GM12878 (cell line): ENCODE measurements at regions not wholly inside any gene's neighbourhood (a gene's known extent, or its start where the extent isn't known, plus 50 kb on each side); places are given as distances from the start of the nearest gene placed in this dataset.
A peak's percentile ranks its signal among the peaks of the same experiment; 100 is the strongest.

Experiments used
- ATAC-seq: fragments of 200-7000 bp; cut with Tn5 transposase; 3 replicates; pipeline ENCODE4 v1.9.1; 2020; ENCODE audit warnings: mild to moderate bottlenecking, moderate library complexity
- BruUV-seq: library from RNA; stranded (reverse); fragments of 400-500 nt; replicated peaks from 2 replicates; lab custom pipeline; 2021; lab: Mats Ljungman, UMichigan
- CTCF ChIA-PET: fragments of 300-600 bp; sonication (Branson Sonifier 250); formaldehyde crosslinking; extraction: SDS; loops from one replicate; lab custom pipeline; 2021; ENCODE audit warnings: inconsistent platforms; lab: Yijun Ruan, JAX
- POLR2A ChIA-PET: fragments of 350-600 bp; formaldehyde crosslinking; extraction: SDS; loops from one replicate; lab custom pipeline; 2021; ENCODE audit warnings: inconsistent platforms; lab: Charles Lee
- RAD21 ChIA-PET: fragments of 300-600 bp; sonication (Branson Sonifier 250); formaldehyde crosslinking; loops from one replicate; lab custom pipeline; 2023; ENCODE audit warnings: antibody characterized with exemption; ENCODE audit not compliant: unreplicated experiment; lab: Charles Lee
- SMC1A ChIA-PET: fragments of 300-600 bp; sonication (Branson Sonifier 250); formaldehyde crosslinking; loops from one replicate; lab custom pipeline; 2023; ENCODE audit not compliant: unreplicated experiment, uncharacterized antibody; lab: Charles Lee
- DNase-seq: peaks from one replicate; pipeline ENCODE4 v3.0.0-alpha.2; 2011; ENCODE audit warnings: low read depth, low spot score
- FAIRE-seq: peaks from 3 replicates; lab custom pipeline; 2011; peaks lifted over from hg19 to GRCh38; lab: Jason Lieb, UNC
- H2AFZ ChIP-seq: 2 replicates; pipeline ENCODE4 v1.6.0; 2011; ENCODE audit warnings: low read depth, low read length, control low read depth; ENCODE audit not compliant: control insufficient read depth
- H3K27ac ChIP-seq: 2 replicates; pipeline ENCODE4 v1.5.1; 2011; ENCODE audit warnings: control low read depth; ENCODE audit not compliant: control insufficient read depth, insufficient read depth
- H3K27me3 ChIP-seq, 2 experiments: replicated peaks in 1 of 2; 2 replicates each; pipeline versions ENCODE4 v1.6.0 to v1.6.1; 2011; ENCODE audit warnings: low read length in 1 of 2; ENCODE audit not compliant: control insufficient read depth in 2 of 2, insufficient read depth in 2 of 2
- H3K36me3 ChIP-seq, 2 experiments: 2 replicates each; pipeline ENCODE4 v1.5.1; 2011; ENCODE audit warnings: low read length in 1 of 2; ENCODE audit not compliant: control insufficient read depth in 2 of 2, insufficient read depth in 2 of 2
- H3K4me1 ChIP-seq: 2 replicates; pipeline ENCODE4 v1.6.1; 2011; ENCODE audit warnings: mild to moderate bottlenecking, low read length, moderate library complexity, mixed read lengths; ENCODE audit not compliant: control insufficient read depth, insufficient read depth
- H3K4me2 ChIP-seq: 2 replicates; pipeline ENCODE4 v1.6.0; 2011; ENCODE audit warnings: control low read depth; ENCODE audit not compliant: control insufficient read depth, insufficient read depth
- H3K4me3 ChIP-seq: fragments of 200-600 bp; sonication (generic); 2 replicates; pipeline ENCODE4 v1.5.1; 2016
- H3K79me2 ChIP-seq: 2 replicates; pipeline ENCODE4 v1.6.0; 2011; ENCODE audit warnings: low read length; ENCODE audit not compliant: control insufficient read depth, insufficient read depth
- H3K9ac ChIP-seq: 2 replicates; pipeline ENCODE4 v1.8.0; 2011; ENCODE audit warnings: low read length, control low read depth, mixed read lengths; ENCODE audit not compliant: control insufficient read depth, insufficient read depth
- H3K9me3 ChIP-seq: replicated peaks from 3 replicates; pipeline ENCODE4 v1.5.1; 2011; ENCODE audit warnings: mild to moderate bottlenecking, low read length; ENCODE audit not compliant: control insufficient read depth, insufficient read depth
- H4K20me1 ChIP-seq: 2 replicates; pipeline ENCODE4 v1.6.0; 2011; ENCODE audit not compliant: control insufficient read depth, insufficient read depth
- ATF7 ChIP-seq: fragments of 450-650 bp; IDR thresholded peaks from 2 replicates; pipeline ENCODE4 v1.6.1; 2016; ENCODE audit warnings: low read depth, mild to moderate bottlenecking
- BHLHE40 ChIP-seq, 2 experiments: fragments of 450-650 bp in 1 of 2; IDR thresholded peaks; 2 replicates each; pipeline ENCODE4 v1.6.1; 2011 to 2017; ENCODE audit warnings: low read depth in 2 of 2, borderline replicate concordance in 1 of 2, improper control_type of control experiment in 1 of 2, low read length in 1 of 2, mild to moderate bottlenecking in 1 of 2
- CBX5 ChIP-seq: sonication (generic); IDR thresholded peaks from 2 replicates; pipeline ENCODE4 v1.6.1; 2016; ENCODE audit warnings: low read depth, moderate library complexity, mild to moderate bottlenecking, inconsistent platforms
- FOS ChIP-seq: IDR thresholded peaks from 3 replicates; pipeline ENCODE4 v1.6.1; 2011; ENCODE audit warnings: borderline replicate concordance; ENCODE audit not compliant: insufficient read length; ENCODE audit errors: extremely low read depth
- GATAD2B ChIP-seq: fragments of 450-650 bp; conservative IDR thresholded peaks from 2 replicates; pipeline ENCODE4 v1.6.1; 2017; ENCODE audit warnings: low read depth, mild to moderate bottlenecking, moderate library complexity
- KAT2A ChIP-seq: conservative IDR thresholded peaks from 2 replicates; pipeline ENCODE4 v1.6.1; 2011; ENCODE audit warnings: low read depth, low read length; ENCODE audit not compliant: control insufficient read depth
- MEF2B ChIP-seq: fragments of 450-650 bp; IDR thresholded peaks from 2 replicates; pipeline ENCODE4 v1.6.1; 2018; ENCODE audit warnings: mild to moderate bottlenecking, moderate library complexity; ENCODE audit not compliant: partially characterized antibody, poor library complexity, severe bottlenecking
- MTA2 ChIP-seq: fragments of 450-650 bp; IDR thresholded peaks from 2 replicates; pipeline ENCODE4 v1.6.1; 2016; ENCODE audit warnings: low read depth, mild to moderate bottlenecking, moderate library complexity
- MYB ChIP-seq: fragments of 150-350 bp; IDR thresholded peaks from 2 replicates; pipeline ENCODE4 v1.6.1; 2014; ENCODE audit warnings: mild to moderate bottlenecking, low read depth, low read length, borderline replicate concordance
- NFXL1 ChIP-seq: fragments of 450-650 bp; IDR thresholded peaks from 2 replicates; pipeline ENCODE4 v1.6.1; 2017; ENCODE audit warnings: antibody characterized with exemption, mild to moderate bottlenecking, borderline replicate concordance
- NR2C2 ChIP-seq: IDR thresholded peaks from 2 replicates; pipeline ENCODE4 v1.6.1; 2011; ENCODE audit warnings: borderline replicate concordance, low read depth; ENCODE audit not compliant: control insufficient read depth, insufficient read length
- NRF1 ChIP-seq: conservative IDR thresholded peaks from 2 replicates; pipeline ENCODE4 v1.6.1; 2011; ENCODE audit warnings: mild to moderate bottlenecking, low read depth, low read length, improper control_type of control experiment
- POLR2AphosphoS2 ChIP-seq: IDR thresholded peaks from 2 replicates; pipeline ENCODE4 v1.6.1; 2011; ENCODE audit warnings: low read depth, mild to moderate bottlenecking, low read length, improper control_type of control experiment, moderate library complexity
- RAD51 ChIP-seq: fragments of 450-650 bp; IDR thresholded peaks from 2 replicates; pipeline ENCODE4 v1.6.1; 2016; ENCODE audit warnings: moderate library complexity, mild to moderate bottlenecking, inconsistent platforms
- SMC3 ChIP-seq: IDR thresholded peaks from 2 replicates; pipeline ENCODE4 v1.6.1; 2011; ENCODE audit warnings: low read length, improper control_type of control experiment, borderline replicate concordance
- SREBF1 ChIP-seq: IDR thresholded peaks from 2 replicates; pipeline ENCODE4 v1.6.1; 2012; ENCODE audit warnings: mild to moderate bottlenecking, low read length
- ZBED1 ChIP-seq: IDR thresholded peaks from 2 replicates; pipeline ENCODE4 v1.6.1; 2016; ENCODE audit warnings: borderline replicate concordance
- WGBS: methylation state at CpG from one replicate; pipeline ENCODE4 v1.1.6; 2016; ENCODE audit warnings: low lambda C conversion rate; ENCODE audit not compliant: insufficient replicate concordance, insufficient coverage; ENCODE audit errors: missing lambda C conversion rate; 5-methylcytosine and 5-hydroxymethylcytosine counted together
- in situ Hi-C: fragments of 300-500 bp; cut with MboI; formaldehyde crosslinking; loops from 9 replicates; pipeline ENCODE4 v1.14.3; 2018; ENCODE audit warnings: mixed read lengths
- intact Hi-C: fragments of 100-400 bp; cut with micrococcal nuclease; formaldehyde crosslinking; loops from one replicate; pipeline ENCODE4 v1.14.2; 2022; ENCODE audit not compliant: unreplicated experiment

DNA sequence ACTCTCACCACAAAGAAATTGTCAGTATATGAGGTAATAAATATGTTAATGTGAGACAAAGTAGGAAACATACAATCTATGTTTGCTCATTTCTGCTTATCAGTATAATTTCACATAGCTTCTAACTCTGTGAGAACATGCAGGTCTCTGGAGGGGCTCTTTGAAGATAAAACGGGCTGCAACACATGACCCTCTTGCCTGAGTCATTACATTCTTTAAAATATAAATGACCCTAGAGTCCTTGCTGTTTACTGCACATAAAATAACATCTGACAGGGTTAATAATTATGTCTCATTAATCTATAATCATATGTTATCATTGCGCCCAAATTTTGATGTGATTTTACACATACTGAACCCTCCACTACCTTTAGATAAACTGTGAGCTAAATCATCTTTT is 681.5 kb downstream of the ARAP2 start:
- Histone ChIP-seq H2AFZ (no peak overlapping the region), H3K27me3 (no peaks in the 10 kb centered on the region), H3K4me1 (no peaks in the 10 kb centered on the region), H3K9ac (no peak overlapping the region), H3K4me3 (no peak overlapping the region), H3K36me3 (no peaks in the 10 kb centered on the region), H3K4me2 (no peak overlapping the region), H3K79me2 (no peaks in the 10 kb centered on the region), H3K27ac (no peak overlapping the region), H4K20me1 (no peaks in the 10 kb centered on the region), H3K9me3 (no peaks in the 10 kb centered on the region)
- peak; percentile 19; the same call in 1 of the 2 replicates for TF ChIP-seq MTA2
- 0 out of 2 replicates have a peak, but pooled peaks have one; percentile 16 for TF ChIP-seq ATF7
- TF ChIP-seq SMC3 = no peak
- peak; percentile 50 for TF ChIP-seq MEF2B
- TF ChIP-seq RAD51 = 0 out of 2 replicates have a peak, but pooled peaks have one; percentile 38
- no peak for TF ChIP-seq NRF1
- ChIA-PET RAD21 (no interaction called here), POLR2A (no interaction called here), SMC1A (interaction anchor here (0.7 kb wide), 1 partner anchor 214 kb away, joined by 3 read pairs; no protein-coding TSS in a partner anchor), CTCF (no interaction called here)
- 19% methylated on average over 2 of the region's 2 CpGs for WGBS
- in situ Hi-C loops = no loop called here
- no TSS peak for BruUV-seq
- DNase-seq (no peak), FAIRE-seq (no peak), ATAC-seq (no peak)
- intact Hi-C loops = no loop called here

DNA sequence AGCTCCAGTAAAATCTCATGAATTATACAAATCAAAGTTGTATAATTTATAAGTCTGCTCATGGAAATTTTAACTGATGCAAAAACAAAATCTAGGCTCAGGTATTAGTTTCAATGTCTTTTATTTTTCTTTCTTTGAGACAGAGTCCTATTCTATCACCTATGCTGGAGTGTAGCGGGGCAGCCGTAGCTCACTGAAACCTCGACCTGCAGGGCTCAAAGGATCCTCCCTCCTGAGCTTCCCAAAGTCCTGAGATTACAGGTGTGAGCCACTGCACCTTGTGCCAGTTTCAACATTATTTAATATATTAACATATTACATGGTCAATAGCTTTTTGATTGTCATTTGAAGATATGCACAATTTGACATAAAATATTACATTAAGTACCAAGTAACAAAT is 678.7 kb downstream of the ARAP2 start:
- Histone ChIP-seq H3K36me3 (no peaks in the 10 kb centered on the region), H4K20me1 (no peaks in the 10 kb centered on the region), H3K9ac (no peak overlapping the region), H3K9me3 (no peaks in the 10 kb centered on the region), H3K79me2 (no peaks in the 10 kb centered on the region), H3K27ac (no peak overlapping the region), H3K4me2 (no peak overlapping the region), H3K4me1 (no peaks in the 10 kb centered on the region), H3K27me3 (no peaks in the 10 kb centered on the region), H2AFZ (no peak overlapping the region), H3K4me3 (no peak overlapping the region)
- intact Hi-C loops = no loop called here
- ChIA-PET RAD21 (no interaction called here), POLR2A (no interaction called here), CTCF (no interaction called here), SMC1A (interaction anchor here (0.9 kb wide), 1 partner anchor 10 kb away, joined by 3 read pairs; no protein-coding TSS in a partner anchor)
- ATAC-seq (no peak), DNase-seq (no peak), FAIRE-seq (no peak)
- in situ Hi-C loops = no loop called here
- 50% methylated on average over 3 of the region's 3 CpGs for WGBS
- BruUV-seq = no TSS peak
- TF ChIP-seq MYB (no peak), GATAD2B (no peak), NR2C2 (no peak), BHLHE40 (IDR thresholded peaks at IDR 0.05; ENCODE audit: borderline replicate concordance in 1 of 2, low read depth in 2 of 2, low read length in 1 of 2) (no peak), POLR2AphosphoS2 (no peak), CBX5 (no peak), NFXL1 (no peak), SREBF1 (no peak), KAT2A (no peak), FOS (no peak), ZBED1 (no peak)
